ENCODE measurements at regions not wholly inside any gene's neighbourhood (a gene's known extent, or its start where the extent isn't known, plus 50 kb on each side); places are given as distances from the start of the nearest gene placed in this dataset.
A peak's percentile ranks its signal among the peaks of the same experiment; 100 is the strongest.

GRCh38 chr1:55378582-55378981 is 163.4 kb upstream of the USP24 start:
- DNase-seq (ENCODE audit: low spot score) = peak; percentile 49

GRCh38 chr1:55376897-55377296 is 161.7 kb upstream of the USP24 start:
- DNase-seq (ENCODE audit: low spot score) = no peak

- DNase-seq (ENCODE audit: low spot score) = no peak
Measured at GRCh38 chr1:55375617-55376258, 160.6 kb upstream of the USP24 start.

GRCh38 chr1:55374801-55375616 is 159.8 kb upstream of the USP24 start:
- no peak for DNase-seq (ENCODE audit: low spot score)

- DNase-seq (ENCODE audit: low spot score) = no peak
Measured at GRCh38 chr1:55374216-55374615, 159.1 kb upstream of the USP24 start.

- DNase-seq (ENCODE audit: low spot score) = no peak
Measured at GRCh38 chr1:55369474-55369873, 154.3 kb upstream of the USP24 start.

GRCh38 chr1:55368698-55369097 is 153.5 kb upstream of the USP24 start:
- DNase-seq (ENCODE audit: low spot score) = no peak

GRCh38 chr1:55367273-55367672 is 152.1 kb upstream of the USP24 start:
- no peak for DNase-seq (ENCODE audit: low spot score)

GRCh38 chr1:55364216-55364615 is 149.1 kb upstream of the USP24 start:
- DNase-seq (ENCODE audit: low spot score) = no peak

- no peak for DNase-seq (ENCODE audit: low spot score)
Measured at GRCh38 chr1:55363268-55363667, 148.1 kb upstream of the USP24 start.

GRCh38 chr1:55362558-55362957 is 147.4 kb upstream of the USP24 start:
- DNase-seq (ENCODE audit: low spot score) = no peak

GRCh38 chr1:55359611-55360010 is 144.4 kb upstream of the USP24 start:
- DNase-seq (ENCODE audit: low spot score) = no peak

- DNase-seq (ENCODE audit: low spot score) = no peak
Measured at GRCh38 chr1:55358581-55358980, 143.4 kb upstream of the USP24 start.

GRCh38 chr1:55355549-55355948 is 140.4 kb upstream of the USP24 start:
- no peak for DNase-seq (ENCODE audit: low spot score)

- DNase-seq (ENCODE audit: low spot score) = no peak
Measured at GRCh38 chr1:55353707-55354620, 138.8 kb upstream of the USP24 start.

- DNase-seq (ENCODE audit: low spot score) = no peak
Measured at GRCh38 chr1:55352811-55353180, 137.6 kb upstream of the USP24 start.

GRCh38 chr1:55352080-55352810 is 137.1 kb upstream of the USP24 start:
- DNase-seq (ENCODE audit: low spot score) = no peak

GRCh38 chr1:55348356-55348755 is 133.2 kb upstream of the USP24 start:
- no peak for DNase-seq (ENCODE audit: low spot score)

- DNase-seq (ENCODE audit: low spot score) = no peak
Measured at GRCh38 chr1:55347866-55348265, 132.7 kb upstream of the USP24 start.

GRCh38 chr1:55347041-55347440 is 131.9 kb upstream of the USP24 start:
- DNase-seq (ENCODE audit: low spot score) = no peak

- no peak for DNase-seq (ENCODE audit: low spot score)
Measured at GRCh38 chr1:55346586-55346985, 131.4 kb upstream of the USP24 start.

- no peak for DNase-seq (ENCODE audit: low spot score)
Measured at GRCh38 chr1:55339681-55340080, 124.5 kb upstream of the USP24 start.
